ENCODE measurements at regions not wholly inside any gene's neighbourhood (a gene's known extent, or its start where the extent isn't known, plus 50 kb on each side); places are given as distances from the start of the nearest gene placed in this dataset.

GRCh38 chr14:53807542-53807941 lies 149.1 kb downstream of the BMP4 start:
- H3K4me3 Mint-ChIP-seq (ENCODE audit: unreplicated experiment) = no peak overlapping the region
- no peaks in the 10 kb centered on the region for H3K36me3 Mint-ChIP-seq (ENCODE audit: low read depth, unreplicated experiment)
- H3K9me3 Mint-ChIP-seq (ENCODE audit: unreplicated experiment) = no peaks in the 10 kb centered on the region
- no peak for DNase-seq (ENCODE audit: low spot score)
- no peaks in the 10 kb centered on the region for H3K27me3 Mint-ChIP-seq (ENCODE audit: unreplicated experiment)
- TF ChIP-seq, protein P1, sequence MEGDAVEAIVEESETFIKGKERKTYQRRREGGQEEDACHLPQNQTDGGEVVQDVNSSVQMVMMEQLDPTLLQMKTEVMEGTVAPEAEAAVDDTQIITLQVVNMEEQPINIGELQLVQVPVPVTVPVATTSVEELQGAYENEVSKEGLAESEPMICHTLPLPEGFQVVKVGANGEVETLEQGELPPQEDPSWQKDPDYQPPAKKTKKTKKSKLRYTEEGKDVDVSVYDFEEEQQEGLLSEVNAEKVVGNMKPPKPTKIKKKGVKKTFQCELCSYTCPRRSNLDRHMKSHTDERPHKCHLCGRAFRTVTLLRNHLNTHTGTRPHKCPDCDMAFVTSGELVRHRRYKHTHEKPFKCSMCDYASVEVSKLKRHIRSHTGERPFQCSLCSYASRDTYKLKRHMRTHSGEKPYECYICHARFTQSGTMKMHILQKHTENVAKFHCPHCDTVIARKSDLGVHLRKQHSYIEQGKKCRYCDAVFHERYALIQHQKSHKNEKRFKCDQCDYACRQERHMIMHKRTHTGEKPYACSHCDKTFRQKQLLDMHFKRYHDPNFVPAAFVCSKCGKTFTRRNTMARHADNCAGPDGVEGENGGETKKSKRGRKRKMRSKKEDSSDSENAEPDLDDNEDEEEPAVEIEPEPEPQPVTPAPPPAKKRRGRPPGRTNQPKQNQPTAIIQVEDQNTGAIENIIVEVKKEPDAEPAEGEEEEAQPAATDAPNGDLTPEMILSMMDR (IDR thresholded peaks at IDR 0.05; ENCODE audit: unreplicated experiment) = no peak
- H3K27ac Mint-ChIP-seq (ENCODE audit: unreplicated experiment) = no peak overlapping the region
- peaks cover 2% of the 10 kb centered on the region for H3K4me1 Mint-ChIP-seq (ENCODE audit: unreplicated experiment)

DNA sequence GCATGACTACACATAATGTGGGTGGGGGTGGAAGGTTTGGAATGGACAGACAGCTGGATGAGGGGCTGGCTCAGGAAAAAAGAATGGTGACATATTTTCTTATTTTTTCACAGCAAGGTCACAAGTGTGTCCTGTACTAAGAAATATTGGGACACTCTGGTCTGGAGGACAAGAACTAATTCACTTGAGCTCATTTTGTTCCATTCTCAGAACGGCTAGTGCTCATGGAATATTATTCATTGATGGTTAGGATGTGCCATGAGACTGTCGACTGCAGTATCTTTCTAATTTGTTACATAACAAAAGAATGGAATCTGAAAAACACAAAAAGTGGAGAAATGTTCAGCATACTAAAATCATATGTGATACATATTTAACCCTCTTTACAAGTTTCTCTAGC lies 149.5 kb downstream of the BMP4 start:
- H3K4me1 Mint-ChIP-seq (ENCODE audit: unreplicated experiment) = peaks cover 7% of the 10 kb centered on the region
- H3K4me3 Mint-ChIP-seq (ENCODE audit: unreplicated experiment) = no peak overlapping the region
- TF ChIP-seq, protein P1 (IDR thresholded peaks at IDR 0.05; ENCODE audit: unreplicated experiment) = no peak
- H3K27ac Mint-ChIP-seq (ENCODE audit: unreplicated experiment) = no peak overlapping the region
- H3K27me3 Mint-ChIP-seq (ENCODE audit: unreplicated experiment) = no peaks in the 10 kb centered on the region
- H3K36me3 Mint-ChIP-seq (ENCODE audit: low read depth, unreplicated experiment) = no peaks in the 10 kb centered on the region
- DNase-seq (ENCODE audit: low spot score) = no peak
- H3K9me3 Mint-ChIP-seq (ENCODE audit: unreplicated experiment) = no peaks in the 10 kb centered on the region

DNA sequence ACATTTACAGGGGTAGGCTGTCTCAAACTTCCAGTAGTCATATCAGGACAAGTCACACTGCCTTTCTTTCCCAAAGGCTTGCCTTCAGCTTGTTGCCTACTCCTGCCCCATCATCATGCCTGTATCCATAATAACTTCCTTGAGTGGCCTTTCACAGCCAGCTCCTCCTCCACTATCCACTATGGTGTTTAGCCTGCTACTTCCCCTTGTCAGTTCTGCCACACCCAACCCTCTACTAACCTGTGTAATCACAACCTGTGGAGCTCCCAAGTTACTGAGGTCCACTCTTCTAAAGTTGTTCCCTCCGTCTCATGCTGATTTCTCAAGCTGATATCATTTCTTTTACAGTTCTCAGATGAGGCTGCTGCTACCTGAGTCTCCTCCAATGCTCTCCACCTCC lies 159.9 kb downstream of the BMP4 start:
- Mint-ChIP-seq H3K36me3 (ENCODE audit: low read depth, unreplicated experiment) (no peaks in the 10 kb centered on the region), H3K9me3 (ENCODE audit: unreplicated experiment) (no peaks in the 10 kb centered on the region), H3K27ac (ENCODE audit: unreplicated experiment) (no peak overlapping the region), H3K4me3 (ENCODE audit: unreplicated experiment) (no peak overlapping the region), H3K4me1 (ENCODE audit: unreplicated experiment) (peaks cover 2% of the 10 kb centered on the region), H3K27me3 (ENCODE audit: unreplicated experiment) (no peaks in the 10 kb centered on the region)
- DNase-seq (ENCODE audit: low spot score) = no peak
- TF ChIP-seq, protein P1 (IDR thresholded peaks at IDR 0.05; ENCODE audit: unreplicated experiment) = no peak

- no peak for DNase-seq (ENCODE audit: low spot score)
- H3K27ac Mint-ChIP-seq (ENCODE audit: unreplicated experiment) = no peak overlapping the region
- TF ChIP-seq, protein P1 (IDR thresholded peaks at IDR 0.05; ENCODE audit: unreplicated experiment) = no peak
Observed at GRCh38 chr14:53793790-53794505, 162.7 kb downstream of the BMP4 start.

DNA sequence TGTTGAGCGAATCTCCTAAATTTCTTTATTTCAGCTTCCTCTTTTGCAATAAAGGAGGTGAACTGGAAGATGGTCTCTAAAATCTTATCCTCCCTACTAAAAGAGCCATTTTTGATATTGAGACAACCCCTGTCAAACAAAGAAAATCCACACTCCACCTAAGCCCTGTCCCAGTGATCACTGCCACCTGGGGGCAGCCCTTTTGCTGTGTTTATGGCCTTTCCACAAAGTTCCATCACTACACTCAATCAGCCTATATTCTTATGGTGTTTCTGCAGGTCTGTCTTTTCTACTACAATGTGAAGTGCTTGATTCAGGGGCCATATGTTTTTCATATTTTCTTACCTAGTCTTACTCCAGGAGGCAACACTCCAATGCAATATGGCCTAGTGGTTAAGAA lies 163.7 kb downstream of the BMP4 start:
- DNase-seq (ENCODE audit: low spot score) = no peak
- Mint-ChIP-seq H3K36me3 (ENCODE audit: low read depth, unreplicated experiment) (no peaks in the 10 kb centered on the region), H3K4me3 (ENCODE audit: unreplicated experiment) (no peak overlapping the region), H3K27ac (ENCODE audit: unreplicated experiment) (no peak overlapping the region), H3K4me1 (ENCODE audit: unreplicated experiment) (no peaks in the 10 kb centered on the region), H3K9me3 (ENCODE audit: unreplicated experiment) (no peaks in the 10 kb centered on the region), H3K27me3 (ENCODE audit: unreplicated experiment) (no peaks in the 10 kb centered on the region)
- TF ChIP-seq, protein P1 (IDR thresholded peaks at IDR 0.05; ENCODE audit: unreplicated experiment) = no peak

More at GRCh38 chr14:53793790-53794505, 162.7 kb downstream of the BMP4 start:
- Mint-ChIP-seq H3K36me3 (ENCODE audit: low read depth, unreplicated experiment) (no peaks in the 10 kb centered on the region), H3K4me3 (ENCODE audit: unreplicated experiment) (no peak overlapping the region), H3K9me3 (ENCODE audit: unreplicated experiment) (no peaks in the 10 kb centered on the region), H3K27me3 (ENCODE audit: unreplicated experiment) (no peaks in the 10 kb centered on the region), H3K4me1 (ENCODE audit: unreplicated experiment) (no peaks in the 10 kb centered on the region)

Data from endothelial cell (in vitro differentiated cells).